SK-N-SH treated with all-trans-retinoic acid at 6 μM for 48 hours (cell line): ENCODE measurements at regions not wholly inside any gene's neighbourhood (a gene's known extent, or its start where the extent isn't known, plus 50 kb on each side); places are given as distances from the start of the nearest gene placed in this dataset.

Experiments used
- ATAC-seq: fragments of 200-7000 bp; cut with Tn5 transposase; 3 replicates; pipeline ENCODE4 v1.9.1; 2020; ENCODE audit warnings: mild to moderate bottlenecking, moderate library complexity
- ARNTL ChIP-seq: fragments of 450-650 bp; formaldehyde crosslinking; IDR thresholded peaks from 2 replicates; pipeline ENCODE4 v1.5.0; 2020; ENCODE audit warnings: low read depth, mild to moderate bottlenecking, moderate library complexity, borderline replicate concordance
- BACH2 ChIP-seq: fragments of 250-450 bp; sonication (Bioruptor Pico); IDR thresholded peaks from 2 replicates; pipeline ENCODE4 v1.9.0; 2021; ENCODE audit warnings: mild to moderate bottlenecking, borderline replicate concordance
- ESRRG ChIP-seq: fragments of 250-450 bp; sonication (Bioruptor Pico); IDR thresholded peaks from 2 replicates; pipeline ENCODE4 v1.6.1; 2021; ENCODE audit warnings: mild to moderate bottlenecking
- GLIS3 ChIP-seq: fragments of 250-450 bp; sonication (Bioruptor Pico); IDR thresholded peaks from 2 replicates; pipeline ENCODE4 v1.5.0; 2020; ENCODE audit warnings: mild to moderate bottlenecking, moderate library complexity
- OSR1 ChIP-seq: fragments of 250-450 bp; sonication (Bioruptor Pico); IDR thresholded peaks from 2 replicates; pipeline ENCODE4 v1.8.0; 2022; ENCODE audit warnings: moderate library complexity, mild to moderate bottlenecking, inconsistent platforms
- PPARA ChIP-seq: fragments of 250-450 bp; sonication (Bioruptor Pico); IDR thresholded peaks from 2 replicates; pipeline ENCODE4 v1.5.0; 2020; ENCODE audit warnings: mild to moderate bottlenecking, borderline replicate concordance
- SNAI2 ChIP-seq: fragments of 250-450 bp; sonication (Bioruptor Pico); IDR thresholded peaks from 2 replicates; pipeline ENCODE4 v1.5.0; 2020; ENCODE audit warnings: mild to moderate bottlenecking, moderate library complexity
- TOX ChIP-seq: fragments of 250-450 bp; sonication (Bioruptor Pico); IDR thresholded peaks from 2 replicates; pipeline ENCODE4 v1.8.0; 2021; ENCODE audit warnings: mild to moderate bottlenecking, moderate library complexity, borderline replicate concordance
- ZFP30 ChIP-seq: fragments of 450-650 bp; formaldehyde crosslinking; IDR thresholded peaks from 2 replicates; pipeline ENCODE4 v1.5.0; 2022; ENCODE audit warnings: mild to moderate bottlenecking, moderate library complexity
- ZNF8 ChIP-seq: fragments of 450-650 bp; formaldehyde crosslinking; IDR thresholded peaks from 2 replicates; pipeline ENCODE4 v1.5.0; 2020; ENCODE audit warnings: mild to moderate bottlenecking, moderate library complexity
- TF ChIP-seq, protein P1 (sequence below): fragments of 250-450 bp; sonication (Bioruptor Pico); IDR thresholded peaks from 2 replicates; pipeline ENCODE4 v1.8.0; 2021; ENCODE audit warnings: low read depth, mild to moderate bottlenecking, moderate library complexity, borderline replicate concordance
- TF ChIP-seq, protein P2 (sequence below): fragments of 250-450 bp; sonication (Bioruptor Pico); IDR thresholded peaks from 2 replicates; pipeline ENCODE4 v1.5.0; 2020; ENCODE audit warnings: mild to moderate bottlenecking, moderate library complexity
- TF ChIP-seq, protein P3 (sequence below): fragments of 250-450 bp; sonication (Bioruptor Pico); IDR thresholded peaks from 2 replicates; pipeline ENCODE4 v1.5.1; 2021; ENCODE audit warnings: mild to moderate bottlenecking, moderate library complexity

DNA sequence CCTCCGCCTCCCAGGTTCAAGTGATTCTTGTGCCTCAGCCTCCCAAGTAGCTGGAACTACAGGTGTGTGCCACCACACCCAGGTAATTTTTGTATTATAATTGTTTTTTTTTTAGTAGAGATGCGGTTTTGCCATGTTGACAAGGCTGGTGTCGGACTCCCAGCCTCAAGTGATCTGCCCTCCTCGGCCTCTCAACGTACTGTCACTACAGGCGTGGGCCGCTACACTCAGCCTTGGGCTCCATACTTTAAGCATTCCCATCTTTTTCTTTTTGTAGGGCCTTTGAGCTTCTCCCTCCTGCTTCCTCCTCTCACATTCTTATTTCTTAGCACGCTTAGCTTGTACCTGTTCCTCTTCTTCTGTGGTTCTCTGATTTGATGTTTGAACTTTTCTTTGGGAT lies 62.8 kb downstream of the SERPINA3 start (continued):
- no peak for TF ChIP-seq ESRRG (CRISPR knock-in tag)
- no peak for TF ChIP-seq GLIS3
- TF ChIP-seq, protein P1, sequence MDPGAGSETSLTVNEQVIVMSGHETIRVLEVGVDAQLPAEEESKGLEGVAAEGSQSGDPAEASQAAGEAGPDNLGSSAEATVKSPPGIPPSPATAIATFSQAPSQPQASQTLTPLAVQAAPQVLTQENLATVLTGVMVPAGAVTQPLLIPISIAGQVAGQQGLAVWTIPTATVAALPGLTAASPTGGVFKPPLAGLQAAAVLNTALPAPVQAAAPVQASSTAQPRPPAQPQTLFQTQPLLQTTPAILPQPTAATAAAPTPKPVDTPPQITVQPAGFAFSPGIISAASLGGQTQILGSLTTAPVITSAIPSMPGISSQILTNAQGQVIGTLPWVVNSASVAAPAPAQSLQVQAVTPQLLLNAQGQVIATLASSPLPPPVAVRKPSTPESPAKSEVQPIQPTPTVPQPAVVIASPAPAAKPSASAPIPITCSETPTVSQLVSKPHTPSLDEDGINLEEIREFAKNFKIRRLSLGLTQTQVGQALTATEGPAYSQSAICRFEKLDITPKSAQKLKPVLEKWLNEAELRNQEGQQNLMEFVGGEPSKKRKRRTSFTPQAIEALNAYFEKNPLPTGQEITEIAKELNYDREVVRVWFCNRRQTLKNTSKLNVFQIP (CRISPR knock-in tag) = no peak
- TF ChIP-seq, protein P2, sequence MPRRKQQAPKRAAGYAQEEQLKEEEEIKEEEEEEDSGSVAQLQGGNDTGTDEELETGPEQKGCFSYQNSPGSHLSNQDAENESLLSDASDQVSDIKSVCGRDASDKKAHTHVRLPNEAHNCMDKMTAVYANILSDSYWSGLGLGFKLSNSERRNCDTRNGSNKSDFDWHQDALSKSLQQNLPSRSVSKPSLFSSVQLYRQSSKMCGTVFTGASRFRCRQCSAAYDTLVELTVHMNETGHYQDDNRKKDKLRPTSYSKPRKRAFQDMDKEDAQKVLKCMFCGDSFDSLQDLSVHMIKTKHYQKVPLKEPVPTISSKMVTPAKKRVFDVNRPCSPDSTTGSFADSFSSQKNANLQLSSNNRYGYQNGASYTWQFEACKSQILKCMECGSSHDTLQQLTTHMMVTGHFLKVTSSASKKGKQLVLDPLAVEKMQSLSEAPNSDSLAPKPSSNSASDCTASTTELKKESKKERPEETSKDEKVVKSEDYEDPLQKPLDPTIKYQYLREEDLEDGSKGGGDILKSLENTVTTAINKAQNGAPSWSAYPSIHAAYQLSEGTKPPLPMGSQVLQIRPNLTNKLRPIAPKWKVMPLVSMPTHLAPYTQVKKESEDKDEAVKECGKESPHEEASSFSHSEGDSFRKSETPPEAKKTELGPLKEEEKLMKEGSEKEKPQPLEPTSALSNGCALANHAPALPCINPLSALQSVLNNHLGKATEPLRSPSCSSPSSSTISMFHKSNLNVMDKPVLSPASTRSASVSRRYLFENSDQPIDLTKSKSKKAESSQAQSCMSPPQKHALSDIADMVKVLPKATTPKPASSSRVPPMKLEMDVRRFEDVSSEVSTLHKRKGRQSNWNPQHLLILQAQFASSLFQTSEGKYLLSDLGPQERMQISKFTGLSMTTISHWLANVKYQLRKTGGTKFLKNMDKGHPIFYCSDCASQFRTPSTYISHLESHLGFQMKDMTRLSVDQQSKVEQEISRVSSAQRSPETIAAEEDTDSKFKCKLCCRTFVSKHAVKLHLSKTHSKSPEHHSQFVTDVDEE = no peak

DNA sequence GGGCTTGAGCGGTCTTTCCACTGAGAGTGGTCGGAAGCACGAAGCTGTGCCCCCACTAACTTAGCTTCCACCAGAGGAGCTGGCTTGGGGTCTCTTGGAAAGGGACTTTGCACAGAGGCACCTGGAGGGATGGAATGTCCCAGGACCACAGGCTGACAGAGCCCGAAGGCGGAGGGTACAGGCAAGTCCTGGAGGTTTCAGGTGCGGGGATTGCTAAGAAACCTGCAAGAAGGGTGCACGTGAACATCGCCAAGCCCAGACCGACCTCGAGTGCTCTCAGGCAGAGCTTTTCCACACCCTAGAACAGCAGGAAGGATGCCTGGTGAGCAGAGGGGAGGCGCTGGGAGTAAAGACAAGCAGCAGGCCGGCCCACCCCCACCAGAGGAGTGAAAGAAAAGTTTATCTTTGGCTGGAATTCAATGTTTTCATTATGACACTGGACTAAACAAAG lies 61.6 kb downstream of the SERPINA3 start:
- no peak for TF ChIP-seq ARNTL (CRISPR knock-in tag)
- TF ChIP-seq SNAI2 (CRISPR knock-in tag) = no peak
- TF ChIP-seq, protein P3, sequence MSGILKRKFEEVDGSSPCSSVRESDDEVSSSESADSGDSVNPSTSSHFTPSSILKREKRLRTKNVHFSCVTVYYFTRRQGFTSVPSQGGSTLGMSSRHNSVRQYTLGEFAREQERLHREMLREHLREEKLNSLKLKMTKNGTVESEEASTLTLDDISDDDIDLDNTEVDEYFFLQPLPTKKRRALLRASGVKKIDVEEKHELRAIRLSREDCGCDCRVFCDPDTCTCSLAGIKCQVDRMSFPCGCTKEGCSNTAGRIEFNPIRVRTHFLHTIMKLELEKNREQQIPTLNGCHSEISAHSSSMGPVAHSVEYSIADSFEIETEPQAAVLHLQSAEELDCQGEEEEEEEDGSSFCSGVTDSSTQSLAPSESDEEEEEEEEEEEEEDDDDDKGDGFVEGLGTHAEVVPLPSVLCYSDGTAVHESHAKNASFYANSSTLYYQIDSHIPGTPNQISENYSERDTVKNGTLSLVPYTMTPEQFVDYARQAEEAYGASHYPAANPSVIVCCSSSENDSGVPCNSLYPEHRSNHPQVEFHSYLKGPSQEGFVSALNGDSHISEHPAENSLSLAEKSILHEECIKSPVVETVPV (CRISPR knock-in tag) = no peak
- no peak for TF ChIP-seq BACH2 (CRISPR knock-in tag)
- no peak for TF ChIP-seq ZNF8 (CRISPR knock-in tag)
- TF ChIP-seq PPARA (CRISPR knock-in tag) = no peak
- TF ChIP-seq OSR1 (CRISPR knock-in tag) = no peak
- no peak for TF ChIP-seq TOX (CRISPR knock-in tag)
- TF ChIP-seq ZFP30 (CRISPR knock-in tag) = no peak
- ATAC-seq = no peak
